Fibroblast of skin of right biceps (primary cell): ENCODE measurements at regions not wholly inside any gene's neighbourhood (a gene's known extent, or its start where the extent isn't known, plus 50 kb on each side); places are given as distances from the start of the nearest gene placed in this dataset.

Source experiments
- DNase-seq: peaks from one replicate; pipeline ENCODE4 v3.0.0-alpha.2; 2013

DNA sequence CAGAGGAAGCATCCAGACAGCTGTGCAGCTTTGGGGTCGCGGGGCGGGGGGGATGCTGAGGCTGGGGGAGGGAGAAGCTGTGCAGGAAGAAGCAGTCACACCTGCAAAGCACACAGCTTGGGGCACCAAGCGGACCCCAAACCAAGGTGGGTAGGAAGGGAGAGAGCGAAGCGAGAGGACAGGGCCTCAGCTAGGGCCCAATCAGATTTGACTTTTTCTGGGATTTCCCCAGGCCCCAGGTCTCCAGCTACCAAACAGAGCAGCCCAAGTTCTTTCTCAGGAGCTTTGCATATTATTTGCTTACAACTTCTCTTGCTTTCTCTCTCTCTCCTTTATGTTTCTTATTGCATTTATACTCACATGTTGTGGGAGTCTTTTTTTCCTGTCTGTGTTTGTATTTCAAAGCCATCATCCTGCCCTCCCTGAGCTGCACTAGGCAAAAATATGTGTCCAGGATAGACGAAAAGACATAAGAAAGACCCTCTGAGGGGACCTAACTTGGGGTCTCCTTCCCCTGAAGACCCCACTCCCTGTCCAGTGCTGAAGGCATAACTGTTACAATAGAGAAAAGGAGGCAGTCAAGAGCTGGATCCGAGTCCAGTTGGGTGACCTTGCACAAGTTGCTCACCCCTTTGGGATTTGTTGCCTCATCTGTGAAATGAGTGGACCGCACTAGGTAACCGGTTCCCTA is 50.6 kb upstream of the SMNDC1 start:
- no peak for DNase-seq

DNA sequence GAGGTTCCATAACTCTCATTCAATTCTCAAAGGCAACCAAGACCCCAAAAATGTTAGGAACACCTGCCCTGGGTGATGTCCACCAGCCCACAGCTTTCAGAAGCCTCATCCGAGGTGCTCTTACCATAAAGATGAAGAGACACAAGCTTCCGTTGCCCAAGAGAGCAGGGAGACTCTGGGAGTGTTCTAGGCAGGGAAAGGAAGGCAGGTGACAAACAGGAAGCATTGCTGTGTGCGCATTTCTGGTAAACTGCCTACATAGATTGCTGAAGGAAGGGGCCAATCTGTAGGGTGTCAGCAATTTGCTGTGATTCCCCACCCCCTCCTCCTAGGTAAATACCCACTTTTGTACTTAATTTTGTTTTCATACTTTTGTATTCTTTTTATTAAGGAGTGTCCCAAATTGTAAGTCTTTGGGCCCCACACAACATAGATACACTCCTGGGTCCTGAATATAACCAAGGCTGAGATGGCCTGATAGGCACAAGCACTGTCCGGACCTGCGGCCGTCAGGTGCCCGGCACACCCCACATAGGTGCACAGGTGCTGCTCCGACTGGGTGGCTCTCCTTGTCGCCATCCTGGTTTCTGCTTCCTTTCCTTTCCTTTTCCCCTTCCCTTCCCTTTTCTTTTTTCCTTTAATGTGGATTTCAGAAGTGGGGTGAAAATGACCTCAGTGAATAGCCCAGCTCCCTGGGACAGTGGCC is 51.4 kb upstream of the SMNDC1 start:
- no peak for DNase-seq

DNA sequence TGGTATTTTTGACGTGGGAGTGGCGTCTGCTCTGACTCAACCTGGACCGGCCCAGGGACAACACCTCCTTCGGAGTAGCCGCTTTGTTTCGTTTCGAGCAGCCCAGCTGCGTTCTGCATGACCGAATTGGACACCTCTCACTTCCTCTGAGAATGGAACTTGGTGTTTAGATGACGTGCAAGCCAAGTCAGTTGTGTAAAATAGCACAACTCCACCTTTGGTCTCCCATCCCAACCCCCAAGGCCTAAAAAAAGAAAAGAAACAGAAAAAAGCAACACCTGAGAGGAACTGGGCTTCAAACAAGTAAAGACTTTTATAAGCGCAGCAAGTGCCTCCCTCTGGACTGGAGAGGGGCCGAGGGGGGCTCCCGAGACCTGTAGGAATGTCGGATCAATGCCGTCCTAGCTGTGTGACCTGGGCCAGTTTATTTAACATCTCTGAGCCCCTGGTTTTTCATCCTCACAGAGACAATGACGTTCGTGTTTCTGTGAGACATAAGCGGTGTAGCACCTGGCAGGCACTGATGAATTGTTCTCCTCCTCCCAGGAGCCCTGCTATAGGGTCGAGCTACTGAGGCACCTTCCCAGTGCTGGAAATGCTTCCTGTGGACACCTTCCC is 52.0 kb upstream of the SMNDC1 start:
- peak; percentile 44 for DNase-seq

DNA sequence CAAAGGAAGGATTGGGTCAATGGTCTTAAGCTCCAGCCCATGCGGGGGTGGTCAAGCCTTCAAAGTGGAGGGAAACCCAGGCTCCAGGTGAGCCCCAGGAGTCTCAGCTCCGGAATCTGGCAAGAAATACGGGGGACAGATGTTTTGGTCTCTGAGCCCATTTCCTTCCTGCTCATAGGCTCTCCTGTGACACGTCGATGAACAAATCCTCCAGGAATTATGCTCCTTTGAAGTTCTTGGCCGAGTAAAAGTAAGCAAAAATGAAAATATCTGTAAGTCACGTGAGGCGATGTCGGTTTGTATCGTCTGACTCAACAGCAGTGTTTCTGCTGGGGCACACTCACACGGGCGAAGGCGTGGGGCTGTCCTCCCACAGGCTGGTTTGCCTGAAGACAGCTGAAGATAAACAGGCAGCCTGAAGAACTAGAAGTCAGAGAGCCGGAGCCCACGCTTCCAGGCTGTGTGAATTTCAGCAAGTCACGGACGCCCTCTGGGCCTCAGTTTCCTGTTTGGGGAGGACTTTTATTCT is 52.6 kb upstream of the SMNDC1 start:
- peak; percentile 92 for DNase-seq

DNA sequence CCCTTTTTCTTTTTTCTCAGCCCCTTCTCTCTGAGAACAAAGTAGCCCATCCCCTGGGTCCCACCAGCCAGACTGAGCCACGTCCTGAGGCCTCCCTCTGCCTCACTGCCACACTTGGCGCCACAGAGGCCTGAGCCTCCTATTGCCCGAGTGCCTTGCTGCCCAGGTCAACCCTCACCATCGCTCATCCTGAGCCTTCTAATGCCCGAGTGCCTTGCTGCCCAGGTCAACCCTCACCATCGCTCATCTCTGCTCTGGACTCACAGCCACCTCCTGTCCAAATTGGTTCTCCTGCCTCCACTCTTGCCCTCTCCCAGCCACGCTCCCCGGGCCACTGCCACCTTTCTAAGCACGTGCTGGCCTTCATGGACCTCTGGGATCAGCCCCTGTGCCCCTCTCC is 53.2 kb upstream of the SMNDC1 start:
- no peak for DNase-seq

DNA sequence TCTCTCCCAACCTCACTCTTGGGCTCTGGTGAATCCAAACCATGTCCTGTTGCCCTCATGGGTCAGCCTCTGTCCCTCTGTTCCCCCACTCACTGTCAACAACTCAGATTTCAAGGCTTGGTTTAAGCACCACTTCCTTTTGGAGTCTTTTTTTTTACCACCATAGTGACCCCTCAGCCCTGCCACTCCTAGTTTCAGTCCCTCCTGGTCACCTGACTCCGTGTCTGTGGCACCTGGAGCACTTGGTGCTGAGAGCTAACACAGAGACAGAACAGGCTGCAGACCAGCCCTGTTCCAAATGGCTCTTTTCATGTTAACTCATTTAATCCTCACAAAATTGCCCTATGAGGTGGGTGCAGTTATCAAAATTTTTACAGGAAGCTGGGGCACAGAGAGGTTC is 53.6 kb upstream of the SMNDC1 start:
- no peak for DNase-seq

DNA sequence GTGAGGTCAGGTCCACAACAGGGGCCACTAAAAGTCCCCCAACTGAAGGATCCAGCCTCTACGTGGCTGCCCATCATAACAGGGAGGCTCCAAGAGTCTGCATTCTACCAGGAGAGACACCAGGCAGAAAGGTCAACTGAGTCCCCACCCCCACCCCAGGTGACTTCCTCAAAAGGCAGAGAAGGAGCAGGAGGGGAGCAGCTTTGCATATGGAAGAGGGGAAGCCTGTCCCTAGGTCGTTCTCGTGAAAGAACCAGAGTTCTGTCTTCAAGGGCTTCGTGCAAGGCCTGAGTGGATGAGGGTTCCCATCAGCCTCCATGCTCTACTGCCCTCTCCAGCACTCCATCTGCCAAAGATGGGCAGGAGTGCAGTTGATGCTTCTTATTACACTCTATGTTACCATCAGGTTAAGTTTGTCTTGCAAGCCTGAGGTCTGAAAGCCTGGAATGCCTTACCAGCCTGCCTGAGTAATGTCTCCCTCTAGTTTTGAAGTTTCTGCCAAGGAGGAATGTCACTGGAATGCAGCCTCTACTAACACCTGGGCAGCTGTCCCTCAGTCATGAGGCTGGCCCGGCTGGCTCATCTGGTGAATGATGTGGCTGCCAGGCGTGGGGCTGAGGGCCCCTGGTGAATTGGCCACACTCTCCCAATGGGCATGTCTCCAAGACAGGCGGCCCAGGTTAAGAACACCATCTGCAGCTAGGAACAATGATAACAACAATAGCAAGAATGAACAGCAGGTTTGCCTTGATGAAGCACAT is 54.3 kb upstream of the SMNDC1 start:
- DNase-seq = peak; percentile 35

DNA sequence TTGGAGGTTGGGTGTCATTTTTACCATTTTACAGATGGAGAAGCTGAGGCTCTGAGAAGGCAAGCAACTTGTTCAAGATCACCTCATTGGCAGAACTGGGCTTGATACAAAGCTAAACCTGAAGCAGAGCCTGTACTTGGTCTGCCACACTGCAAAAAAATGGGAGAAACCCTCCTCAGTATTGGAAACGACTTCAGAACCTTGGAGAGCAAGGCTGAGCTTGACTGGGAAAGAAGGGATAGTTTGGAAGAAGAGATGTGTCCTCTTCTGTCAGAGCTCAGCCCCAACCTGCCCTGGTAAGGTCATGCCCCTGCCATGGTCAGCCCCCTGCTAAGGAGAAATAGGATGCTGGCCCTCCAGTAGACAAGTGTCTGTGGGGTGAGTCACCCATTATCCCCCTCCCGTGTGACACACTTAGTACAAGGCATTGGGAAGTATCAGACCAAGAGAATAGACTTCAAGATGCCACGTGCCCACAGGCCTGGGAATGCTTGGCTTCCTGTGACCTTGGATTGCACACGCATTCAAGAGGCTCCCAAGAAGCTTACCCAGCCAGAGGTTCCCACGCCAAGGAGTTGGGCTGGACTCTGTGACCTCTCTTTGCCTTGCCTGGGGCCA is 56.2 kb upstream of the SMNDC1 start:
- peak; percentile 22 for DNase-seq

DNA sequence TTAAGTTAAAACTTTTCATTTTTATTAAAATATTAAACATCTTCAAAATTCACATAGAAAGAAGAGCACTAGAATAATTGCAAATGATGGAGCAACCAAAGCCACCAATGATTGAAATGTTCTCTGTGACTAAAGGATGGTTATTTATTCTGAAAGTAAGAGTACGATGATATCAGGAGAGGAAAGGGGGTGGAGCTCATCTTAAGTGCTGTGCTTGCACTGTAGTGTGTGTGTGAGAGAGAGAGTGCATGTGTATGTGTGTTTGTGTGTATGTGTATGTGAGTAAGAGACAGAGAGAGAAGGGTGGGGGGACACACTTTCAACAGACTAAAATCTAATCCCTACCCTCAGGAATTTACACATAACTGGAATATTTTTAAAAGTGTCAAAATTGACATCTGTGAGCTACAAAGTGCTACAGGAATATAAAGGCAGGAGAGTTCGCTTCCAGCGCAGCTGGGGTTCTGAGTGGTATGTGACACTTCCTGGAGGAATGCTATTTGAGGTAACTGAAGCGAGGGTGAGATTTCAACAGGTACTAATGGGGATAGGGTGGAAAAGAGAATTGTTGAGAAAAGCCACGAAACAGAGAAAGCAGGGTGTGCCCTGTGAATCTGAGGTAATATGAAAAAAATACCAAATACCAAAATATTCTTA is 57.2 kb upstream of the SMNDC1 start:
- DNase-seq = peak; percentile 39

DNA sequence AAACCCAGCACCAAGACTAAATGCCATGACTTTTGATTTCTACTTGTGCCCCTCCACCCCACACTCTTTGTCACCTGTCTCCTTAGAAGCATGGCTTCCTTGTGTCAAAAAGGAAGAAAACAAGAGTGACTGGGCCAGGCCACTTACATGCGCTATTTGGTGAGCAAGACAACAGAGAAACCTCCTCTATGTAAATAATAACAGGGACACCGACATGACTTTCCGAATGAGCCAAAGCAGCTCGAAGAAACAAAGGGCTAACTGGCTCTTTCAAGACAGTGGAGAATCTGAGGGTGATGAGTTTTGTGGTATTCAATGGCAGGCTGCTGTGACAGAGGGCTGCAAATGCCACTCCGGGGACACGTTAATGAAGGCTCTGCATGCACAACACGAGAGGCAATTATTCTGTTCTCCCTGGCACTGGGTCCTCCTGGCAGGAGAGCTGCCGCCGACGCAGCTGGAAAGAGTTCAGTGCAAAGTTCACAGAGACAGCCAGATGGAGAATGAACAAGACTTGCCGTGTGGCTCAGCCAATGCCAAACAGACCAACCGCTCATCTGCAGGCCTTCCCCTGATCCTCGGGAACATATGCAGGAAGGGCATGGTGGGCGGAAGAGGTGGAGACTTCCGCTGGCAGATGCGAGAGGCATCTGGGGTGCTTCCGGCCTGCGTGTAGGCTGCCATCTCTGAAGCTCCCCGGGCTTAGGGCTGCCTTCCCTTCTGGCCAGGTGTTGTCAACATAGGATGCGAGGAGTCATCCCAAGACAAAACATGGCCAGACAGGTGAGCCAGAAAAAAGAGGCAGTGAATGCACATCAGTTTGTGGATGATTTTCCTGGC is 59.1 kb upstream of the SMNDC1 start:
- no peak for DNase-seq

DNA sequence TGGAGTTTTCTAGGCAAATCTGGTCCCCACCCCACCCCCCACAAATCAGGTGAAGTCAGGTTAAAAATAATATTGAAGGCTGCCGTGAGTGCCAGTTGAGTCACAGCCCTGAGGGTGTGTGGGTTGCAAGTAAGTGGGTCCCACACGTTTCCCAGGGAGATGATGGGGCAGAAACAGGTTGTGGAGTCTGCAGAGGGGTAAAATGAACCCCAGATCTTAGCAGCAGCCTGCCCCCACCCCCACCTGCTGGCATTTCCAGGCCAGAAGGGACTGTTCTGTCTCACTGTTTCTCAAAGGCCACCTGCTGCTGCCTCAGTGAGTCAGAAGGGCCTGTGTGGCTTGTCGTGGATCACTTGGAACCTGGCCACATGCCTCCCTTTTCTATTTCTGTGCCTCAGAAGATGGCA is 59.8 kb upstream of the SMNDC1 start:
- DNase-seq = no peak

DNA sequence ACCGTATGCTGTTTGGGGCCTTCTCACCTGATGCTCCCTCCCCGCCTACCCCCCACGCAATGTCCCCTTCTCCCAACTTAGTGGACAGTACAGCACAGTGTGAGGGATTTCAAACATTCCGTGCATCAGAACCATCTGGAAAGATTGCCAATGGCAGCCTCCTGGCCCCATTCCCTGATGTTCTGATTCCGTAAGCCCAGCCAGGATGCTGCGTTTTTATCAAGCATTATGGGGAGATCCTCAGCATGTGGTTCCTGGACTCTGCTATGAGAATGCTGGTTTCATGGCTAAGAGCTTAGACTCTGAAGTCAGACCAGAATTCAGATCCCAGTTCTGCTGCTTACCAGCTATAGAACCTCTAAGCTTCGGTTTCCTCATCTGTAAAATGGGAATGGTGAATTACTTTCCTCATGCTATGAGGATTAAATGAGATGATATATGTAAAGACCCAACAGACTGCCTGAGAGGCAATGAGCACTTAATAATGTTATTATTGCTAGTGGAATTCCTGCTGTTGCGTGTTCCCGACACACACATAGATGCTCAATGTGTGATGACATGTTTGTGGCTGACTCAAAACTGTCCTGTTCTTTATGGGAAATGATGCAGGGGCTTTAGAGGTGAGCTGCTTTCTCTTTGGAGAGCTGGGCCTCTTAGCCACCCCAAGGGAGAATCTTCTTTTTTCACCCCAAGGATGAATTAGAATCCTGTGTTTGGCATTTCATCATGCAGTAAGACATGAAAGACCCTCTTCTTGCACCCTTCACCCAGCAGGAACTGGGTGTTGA is 60.8 kb upstream of the SMNDC1 start:
- no peak for DNase-seq

DNA sequence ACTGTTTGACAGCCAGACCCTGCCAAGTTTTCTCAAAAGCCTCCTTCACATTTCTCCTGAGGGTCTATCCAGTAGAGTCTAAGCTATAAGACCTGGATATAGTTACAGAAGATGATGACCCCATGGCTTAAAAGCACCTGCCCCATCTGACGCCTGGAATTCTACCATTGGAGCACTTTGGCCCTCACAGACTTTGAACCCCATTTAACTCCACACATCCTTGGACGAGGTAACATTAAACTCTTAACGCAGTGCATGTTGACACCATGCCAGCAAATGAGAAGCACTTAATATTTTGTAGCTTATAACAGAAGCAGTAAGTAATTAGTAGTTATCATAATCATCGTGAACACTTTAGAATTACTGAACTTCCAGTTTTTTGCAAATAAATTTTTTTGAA is 61.9 kb upstream of the SMNDC1 start:
- no peak for DNase-seq

DNA sequence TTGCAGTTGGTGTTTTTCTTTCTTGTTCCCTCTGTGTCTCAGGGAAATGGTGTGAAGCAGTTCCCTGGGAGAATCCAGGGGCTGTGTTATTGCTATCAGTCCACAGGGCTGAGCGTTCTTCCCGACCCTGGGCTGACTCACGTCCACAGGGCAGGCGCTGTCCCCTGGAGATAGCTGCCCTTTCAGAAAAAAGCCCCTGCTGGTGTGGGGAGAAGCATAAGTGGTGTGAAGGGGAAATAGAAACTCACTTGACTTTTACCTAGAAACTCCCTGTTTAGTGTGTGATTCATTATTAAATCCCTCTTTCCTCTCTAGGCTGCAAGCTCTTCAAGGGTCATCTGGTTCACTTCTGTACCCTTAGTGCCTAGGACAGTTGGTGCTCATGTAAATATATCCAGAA is 63.3 kb upstream of the SMNDC1 start:
- DNase-seq = no peak

DNA sequence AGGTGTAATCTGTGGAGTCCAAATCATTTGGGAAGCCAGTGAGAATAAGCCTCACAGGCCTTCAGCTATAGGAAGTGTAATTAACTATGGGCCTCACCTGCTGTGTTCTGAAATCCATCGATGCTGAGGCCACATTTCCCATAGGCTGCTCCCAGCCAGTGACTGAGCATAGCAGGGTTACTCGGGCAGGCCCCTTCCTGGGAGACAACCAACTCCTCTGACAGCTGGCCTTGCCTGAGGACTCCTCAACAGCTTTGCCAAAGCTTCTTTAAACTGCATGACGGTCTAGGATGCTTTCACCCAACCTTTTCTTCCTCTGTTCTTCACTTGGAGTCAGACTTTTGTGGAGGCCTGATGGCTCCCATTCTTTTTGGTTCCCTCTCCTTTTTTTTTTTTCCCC is 63.8 kb upstream of the SMNDC1 start:
- DNase-seq = no peak

DNA sequence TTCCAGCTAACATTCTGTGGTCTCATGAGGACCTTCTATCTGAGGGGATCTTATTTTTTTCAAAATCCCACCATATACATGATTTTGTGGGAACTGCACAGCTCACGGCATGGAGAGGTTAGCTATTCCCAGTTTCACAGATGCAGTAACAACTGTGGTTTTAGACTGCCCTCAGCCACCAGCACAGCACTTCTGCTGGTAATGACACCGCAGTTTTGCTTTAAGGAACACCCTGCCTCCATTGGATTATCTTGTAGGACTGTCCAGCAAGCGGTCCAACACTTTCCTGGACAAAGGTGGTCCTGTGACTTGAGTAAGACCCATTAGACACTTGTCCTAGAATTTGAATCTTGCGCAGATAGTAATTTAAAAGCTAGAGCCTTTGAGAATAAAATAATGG is 65.3 kb upstream of the SMNDC1 start:
- no peak for DNase-seq

DNA sequence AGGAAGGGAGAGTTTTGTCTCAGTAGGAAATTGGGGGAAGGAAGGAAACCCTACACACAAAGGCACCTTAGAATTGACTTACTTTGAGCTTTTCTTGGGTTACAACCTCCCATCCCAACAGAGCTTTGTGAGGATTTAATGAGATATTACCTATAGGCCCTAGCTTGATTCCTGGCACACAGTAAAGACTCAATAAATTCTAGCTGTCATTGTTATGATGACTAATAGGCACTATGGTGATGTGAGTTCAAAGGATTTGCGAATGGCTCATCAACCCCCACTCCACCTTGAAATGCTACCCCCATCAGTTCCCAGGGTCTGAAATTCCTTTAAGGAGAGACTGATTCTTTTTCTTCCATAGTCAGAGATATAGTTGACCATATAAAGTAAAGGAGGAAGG is 67.9 kb upstream of the SMNDC1 start:
- peak; percentile 70 for DNase-seq

DNA sequence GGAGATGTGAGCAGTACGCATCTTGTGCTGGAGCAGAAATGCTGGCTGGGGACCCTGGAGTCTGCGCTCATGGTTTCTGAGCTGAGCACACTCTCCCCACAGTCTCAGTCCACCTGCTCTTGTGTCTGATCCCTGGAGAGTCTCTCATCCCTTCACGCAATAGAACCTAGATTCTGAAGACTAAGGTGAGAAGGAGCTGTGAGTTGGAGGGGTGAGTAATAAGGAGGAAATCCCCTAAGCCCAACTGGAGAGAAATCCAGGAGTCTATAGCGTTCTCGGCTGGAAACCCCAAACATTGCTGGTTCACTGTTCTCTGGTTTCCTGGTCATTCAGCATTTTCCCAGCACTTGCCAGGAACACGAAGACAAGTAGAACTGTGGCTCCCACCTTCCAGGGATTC is 68.3 kb upstream of the SMNDC1 start:
- no peak for DNase-seq

DNA sequence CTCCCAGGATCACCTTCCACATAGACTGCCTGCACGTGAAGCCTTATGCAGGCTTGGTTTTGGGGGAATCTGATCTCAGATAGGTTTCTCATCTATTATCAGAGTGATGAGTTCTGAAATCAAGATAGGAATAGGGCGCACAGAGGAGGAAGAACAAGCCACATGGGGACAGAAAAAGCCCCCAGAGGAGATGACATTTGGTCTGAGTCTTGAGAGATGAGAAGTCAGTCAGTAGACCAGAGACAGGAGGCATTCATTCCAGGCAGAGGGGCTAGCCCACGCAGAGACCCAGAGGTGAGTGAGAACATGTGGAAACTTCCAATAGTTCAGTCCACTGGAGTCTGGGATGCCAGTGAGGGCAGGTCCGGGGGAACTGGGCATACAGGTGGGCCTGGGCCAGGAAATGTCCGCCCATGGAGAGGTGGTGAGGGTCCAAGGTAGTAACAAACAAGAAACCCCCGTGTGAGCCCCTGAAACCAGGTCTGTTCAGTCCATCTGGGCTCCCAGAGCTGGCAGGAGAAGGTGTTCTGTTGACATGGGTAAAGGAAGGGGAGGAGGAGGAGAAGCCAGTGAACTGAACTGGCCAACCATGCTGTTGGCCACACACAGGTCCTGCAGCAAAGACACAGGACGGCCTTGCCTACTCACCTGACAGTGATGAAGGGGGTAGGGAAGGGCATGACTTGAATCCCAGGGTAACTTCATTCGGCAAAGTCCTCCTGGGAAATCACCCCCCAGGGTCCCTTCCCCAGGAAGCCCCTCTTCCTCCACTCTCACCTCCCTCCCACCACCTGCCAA is 69.3 kb upstream of the SMNDC1 start:
- DNase-seq = no peak

DNA sequence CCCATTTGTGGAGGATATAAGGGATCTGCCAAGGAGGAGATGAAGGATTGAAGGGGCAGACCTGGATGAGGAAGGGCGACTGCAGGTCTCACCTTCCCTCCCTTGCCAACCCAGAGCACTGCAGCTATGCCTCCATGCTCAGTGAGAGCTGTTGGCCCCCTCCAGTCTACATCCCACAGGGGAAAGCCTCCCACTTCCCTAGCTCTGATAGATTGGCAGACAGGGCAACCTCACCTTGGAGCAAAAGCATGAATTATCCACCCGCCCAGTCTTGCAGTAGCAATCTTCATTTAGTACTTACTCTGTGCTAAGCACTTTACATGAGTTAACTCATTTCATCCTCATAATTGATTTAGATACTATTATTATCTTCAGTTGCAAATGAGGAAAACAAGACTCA is 70.4 kb upstream of the SMNDC1 start:
- no peak for DNase-seq
